Muscle layer of colon (tissue), 2 donors: ENCODE measurements at regions not wholly inside any gene's neighbourhood (a gene's known extent, or its start where the extent isn't known, plus 50 kb on each side); places are given as distances from the start of the nearest gene placed in this dataset.
"Not testable (repeated sequence)": the region's sequence is repeated elsewhere in the genome, so short reads cannot be mapped to it uniquely, and the experiment has no call there.

Experiments used
- H3K27ac ChIP-seq: one replicate; pipeline ENCODE4 v1.7.0; 2013; ENCODE audit warnings: low read depth, mild to moderate bottlenecking, low read length, moderate library complexity
- H3K27me3 ChIP-seq, 2 donors: one replicate each; pipeline ENCODE4 v1.7.0; 2013; ENCODE audit warnings: low read length in 2 of 2, mild to moderate bottlenecking in 2 of 2; ENCODE audit not compliant: insufficient read depth in 2 of 2, control insufficient read depth in 1 of 2
- H3K36me3 ChIP-seq: one replicate; pipeline ENCODE4 v1.7.0; 2013; ENCODE audit warnings: mild to moderate bottlenecking, low read length; ENCODE audit not compliant: insufficient read depth
- H3K4me1 ChIP-seq: one replicate; pipeline ENCODE4 v1.7.0; 2013; ENCODE audit warnings: mild to moderate bottlenecking, low read length; ENCODE audit not compliant: insufficient read depth
- H3K4me3 ChIP-seq, 2 donors: one replicate each; pipeline ENCODE4 v1.7.0; 2013; ENCODE audit warnings: low read length in 2 of 2, low read depth in 1 of 2, mild to moderate bottlenecking in 1 of 2, moderate library complexity in 1 of 2
- H3K9ac ChIP-seq: one replicate; pipeline ENCODE4 v1.7.0; 2013; ENCODE audit warnings: low read length
- H3K9me3 ChIP-seq: one replicate; pipeline ENCODE4 v1.7.0; 2013; ENCODE audit warnings: mild to moderate bottlenecking, low read length
- donor health status: abdominal sarcoma.
- donor health status: Adenocarcinoma of cecum.

DNA sequence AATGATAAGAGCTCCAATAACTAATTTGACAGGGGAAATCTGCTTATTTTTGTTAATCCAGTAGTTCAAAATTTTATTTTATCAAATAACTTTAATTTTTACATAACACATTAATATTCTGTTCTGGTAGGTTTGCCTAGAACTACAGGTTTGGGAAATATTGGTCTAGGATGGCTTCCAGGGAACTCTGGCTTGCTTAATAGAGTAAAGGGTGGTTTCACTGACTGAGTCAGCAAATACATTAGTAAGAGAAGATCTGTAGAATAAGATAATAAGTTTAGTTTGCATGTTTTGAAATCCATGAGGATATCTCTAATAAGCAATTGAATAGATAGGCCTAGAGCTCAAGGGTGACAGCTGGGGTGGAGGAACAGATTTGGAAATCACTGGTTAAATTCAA, 500.7 kb downstream of the ZNF674 start:
- H3K27ac ChIP-seq: no peak overlapping the region
- no peak overlapping the region for H3K4me3 ChIP-seq
- peaks cover 6% of the 10 kb centered on the region for H3K9me3 ChIP-seq
- H3K4me1 ChIP-seq: no peaks in the 10 kb centered on the region
- no peak overlapping the region for H3K9ac ChIP-seq
- peaks cover 0 to 3% of the 10 kb centered on the region in 2 donors for H3K27me3 ChIP-seq
- H3K36me3 ChIP-seq: no peaks in the 10 kb centered on the region

DNA sequence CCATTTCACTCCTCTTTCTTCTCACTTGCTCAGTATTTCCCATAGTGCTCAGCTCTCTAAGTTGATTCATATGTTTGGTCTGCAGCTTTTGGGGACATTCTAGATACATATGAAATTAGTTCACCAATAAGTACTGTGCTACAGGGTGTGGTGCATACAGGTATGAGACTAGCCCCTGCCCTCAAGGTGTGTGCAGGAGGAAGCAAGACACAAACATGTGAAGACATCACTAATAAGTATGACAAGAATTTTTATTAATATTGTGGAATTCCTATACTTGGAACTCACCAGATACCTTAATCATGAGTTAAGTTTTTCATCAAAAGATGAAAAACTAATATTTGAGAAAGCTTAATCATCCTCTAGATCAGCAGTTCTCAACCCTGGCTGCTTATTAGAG, 505.2 kb downstream of the ZNF674 start:
- Histone ChIP-seq H3K36me3 (no peaks in the 10 kb centered on the region), H3K27me3 (peaks cover 0 to 3% of the 10 kb centered on the region in 2 donors), H3K4me1 (no peaks in the 10 kb centered on the region), H3K9ac (no peak overlapping the region), H3K4me3 (no peak overlapping the region), H3K27ac (no peak overlapping the region), H3K9me3 (peaks cover 6% of the 10 kb centered on the region)

DNA sequence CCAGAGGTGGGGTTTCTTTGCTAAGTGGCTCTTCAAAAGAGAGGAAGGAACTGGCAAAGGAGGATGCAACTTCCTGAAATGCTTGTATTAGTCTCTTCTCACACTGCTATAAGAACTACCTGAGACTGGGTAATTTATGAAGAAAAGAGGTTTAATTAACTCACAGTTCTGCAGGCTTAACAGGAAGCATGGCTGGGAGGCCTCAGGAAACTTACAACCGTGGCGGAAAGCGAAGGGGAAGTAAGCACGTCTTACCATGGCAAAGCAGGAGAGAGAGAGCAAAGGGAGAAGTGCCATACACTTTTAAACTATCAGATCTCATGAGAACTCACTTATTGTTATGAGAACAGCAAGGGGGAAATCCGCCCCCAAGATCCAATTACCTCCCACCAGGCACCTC, 505.7 kb downstream of the ZNF674 start:
- Histone ChIP-seq H3K9me3 (peaks cover 6% of the 10 kb centered on the region), H3K27ac (no peak overlapping the region), H3K9ac (no peak overlapping the region), H3K4me1 (no peaks in the 10 kb centered on the region), H3K4me3 (no peak overlapping the region), H3K36me3 (no peaks in the 10 kb centered on the region), H3K27me3 (peaks cover 0 to 3% of the 10 kb centered on the region in 2 donors)

DNA sequence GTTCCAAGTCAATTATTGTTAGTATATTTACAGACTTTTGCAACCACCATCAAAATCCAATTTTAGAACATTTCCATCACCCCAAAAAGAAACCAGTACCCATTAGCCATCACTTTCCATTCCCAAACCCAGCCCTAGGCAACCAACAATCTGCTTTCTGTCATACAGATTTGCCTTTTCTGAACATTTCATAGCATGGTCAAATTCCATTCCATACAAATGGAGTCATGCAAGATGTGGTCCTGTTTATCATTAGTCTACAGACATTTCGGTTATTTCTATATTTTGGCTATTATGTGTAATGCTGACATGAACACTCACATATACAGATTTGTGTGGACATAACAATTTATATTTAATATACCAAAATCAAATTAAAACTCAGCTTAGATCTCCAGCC, 508.7 kb downstream of the ZNF674 start:
- Histone ChIP-seq H3K9me3 (peaks cover 6% of the 10 kb centered on the region), H3K27ac (no peak overlapping the region), H3K27me3 (peaks cover 0 to 3% of the 10 kb centered on the region in 2 donors), H3K9ac (no peak overlapping the region), H3K4me3 (no peak overlapping the region), H3K36me3 (no peaks in the 10 kb centered on the region), H3K4me1 (no peaks in the 10 kb centered on the region)

DNA sequence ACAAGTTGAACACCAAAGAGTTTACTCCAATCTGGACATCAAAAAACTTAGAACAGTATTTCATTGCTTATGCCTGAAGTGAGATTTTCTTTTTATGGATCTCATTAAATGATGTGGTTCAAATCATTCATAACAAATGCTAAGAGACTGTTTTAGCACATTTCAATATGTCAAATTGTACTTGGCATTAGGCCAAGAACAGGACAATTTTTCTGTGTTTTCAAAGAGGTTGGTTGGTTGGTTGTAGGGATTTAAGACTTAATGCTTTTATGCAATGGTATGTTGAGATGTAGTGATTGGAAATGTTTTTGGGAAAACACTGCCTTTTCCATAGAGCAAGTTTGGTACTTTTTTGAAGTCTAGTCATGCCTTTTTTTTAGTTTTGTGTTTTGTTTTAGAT, 510.4 kb downstream of the ZNF674 start:
- Histone ChIP-seq H3K27ac (no peak overlapping the region), H3K27me3 (no peaks in the 10 kb centered on the region), H3K9me3 (no peaks in the 10 kb centered on the region), H3K9ac (no peak overlapping the region), H3K4me3 (no peak overlapping the region), H3K36me3 (no peaks in the 10 kb centered on the region), H3K4me1 (no peaks in the 10 kb centered on the region)

DNA sequence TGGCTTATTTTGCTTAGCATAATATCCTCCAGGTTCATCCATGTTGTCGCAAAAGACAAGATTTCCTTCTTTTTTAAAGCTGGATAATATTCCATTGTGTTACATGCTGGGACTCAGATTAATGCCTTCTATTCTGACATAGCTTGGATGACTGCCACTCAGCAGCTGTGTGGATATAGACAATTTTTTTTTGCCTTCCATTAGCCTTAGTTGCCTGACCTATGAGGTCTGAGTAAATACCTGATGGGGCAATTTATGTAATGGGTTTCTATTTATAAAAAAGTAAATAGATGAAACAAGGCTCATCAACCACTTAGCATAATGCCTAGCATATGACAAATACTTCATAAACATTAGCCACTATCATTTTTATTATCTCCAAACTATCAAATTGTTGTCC, 515.4 kb downstream of the ZNF674 start:
- Histone ChIP-seq H3K27ac (no peak overlapping the region), H3K4me1 (no peaks in the 10 kb centered on the region), H3K9ac (no peak overlapping the region), H3K27me3 (no peaks in the 10 kb centered on the region), H3K36me3 (no peaks in the 10 kb centered on the region), H3K9me3 (peaks cover 1% of the 10 kb centered on the region), H3K4me3 (no peak overlapping the region)

DNA sequence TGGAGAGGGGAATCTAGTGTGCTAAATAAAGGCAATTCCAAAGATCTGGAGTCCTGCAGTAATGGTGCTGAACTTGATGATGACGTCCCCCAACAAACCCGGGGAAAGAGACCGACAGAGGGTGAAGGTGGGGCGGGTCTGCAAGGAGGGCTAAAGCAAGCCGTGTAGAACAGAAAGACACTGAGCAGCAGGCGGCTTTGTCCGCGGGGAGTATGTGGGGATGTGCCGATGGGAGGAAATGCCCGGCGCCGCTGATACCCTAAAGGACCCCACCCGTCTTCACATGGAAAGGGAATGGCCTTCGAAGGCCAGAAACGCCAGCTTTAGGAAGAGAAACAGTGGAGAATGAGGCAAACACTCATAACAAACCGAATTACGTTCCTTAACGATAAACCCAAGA, 528.9 kb downstream of the ZNF674 start:
- H3K4me1 ChIP-seq: no peaks in the 10 kb centered on the region
- no peak overlapping the region for H3K27ac ChIP-seq
- no peaks in the 10 kb centered on the region for H3K9me3 ChIP-seq
- H3K36me3 ChIP-seq: no peaks in the 10 kb centered on the region
- H3K4me3 ChIP-seq: no peak overlapping the region
- no peak overlapping the region for H3K9ac ChIP-seq
- peaks cover 0 to 3% of the 10 kb centered on the region in 2 donors for H3K27me3 ChIP-seq

DNA sequence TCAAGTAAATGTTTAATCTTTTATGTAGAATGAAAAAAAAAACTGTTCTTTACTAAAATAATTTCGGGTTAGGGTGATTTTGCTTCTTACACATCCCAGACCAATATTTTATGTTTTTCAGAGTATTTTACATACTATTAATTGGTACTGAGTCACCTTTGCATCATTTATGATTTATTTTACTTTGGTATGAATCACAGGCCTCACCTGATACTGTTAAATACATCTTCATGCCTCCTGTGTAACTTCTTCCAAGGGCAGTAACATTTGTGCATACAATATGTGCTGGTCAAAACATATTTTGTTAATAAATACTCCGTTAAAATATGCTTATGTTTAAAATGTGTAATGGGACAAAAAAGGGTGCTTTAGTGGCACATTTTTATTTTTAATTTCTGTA, 529.6 kb downstream of the ZNF674 start:
- Histone ChIP-seq H3K36me3 (no peaks in the 10 kb centered on the region), H3K9me3 (no peaks in the 10 kb centered on the region), H3K9ac (no peak overlapping the region), H3K27ac (no peak overlapping the region), H3K4me1 (no peaks in the 10 kb centered on the region), H3K4me3 (no peak overlapping the region), H3K27me3 (peaks cover 0 to 3% of the 10 kb centered on the region in 2 donors)

DNA sequence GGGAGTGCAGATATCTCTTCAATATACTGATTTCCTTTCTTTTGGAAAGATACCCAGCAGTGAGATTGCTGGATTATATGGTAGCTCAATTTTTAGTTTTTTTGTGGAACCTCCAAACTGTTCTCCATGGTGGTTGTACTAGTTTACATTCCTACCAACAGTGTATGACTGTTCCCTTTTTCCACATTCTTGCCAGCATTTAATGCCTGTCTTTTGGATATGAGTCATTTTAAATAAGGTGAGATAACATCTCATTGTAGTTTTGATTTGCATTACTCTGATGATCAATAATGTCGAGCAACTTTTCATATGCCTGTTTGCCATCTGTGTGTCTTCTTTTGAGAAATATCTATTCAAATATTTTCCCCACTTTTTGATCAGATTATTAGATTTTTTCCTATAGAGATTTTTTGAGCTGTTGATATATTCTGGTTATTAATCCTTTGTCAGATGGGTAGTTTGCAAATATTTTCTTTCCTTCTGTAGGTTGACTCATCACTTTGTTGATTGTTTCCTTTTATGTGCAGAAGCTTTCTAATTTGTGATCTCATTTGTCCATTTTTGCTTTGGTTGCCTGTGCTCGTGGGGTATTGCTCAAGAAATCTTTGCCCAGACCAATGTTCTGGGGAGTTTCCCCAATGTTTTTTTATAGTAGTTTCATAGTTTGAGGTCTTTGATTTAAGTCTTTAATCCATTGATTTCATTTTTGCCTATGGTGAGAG, 552.7 kb downstream of the ZNF674 start:
- no peak overlapping the region for H3K27ac ChIP-seq
- peaks cover 7% of the 10 kb centered on the region for H3K9me3 ChIP-seq
- H3K36me3 ChIP-seq: no peaks in the 10 kb centered on the region
- H3K27me3 ChIP-seq: no peaks in the 10 kb centered on the region
- no peak overlapping the region for H3K9ac ChIP-seq
- H3K4me3 ChIP-seq: no peak overlapping the region
- H3K4me1 ChIP-seq: no peaks in the 10 kb centered on the region

DNA sequence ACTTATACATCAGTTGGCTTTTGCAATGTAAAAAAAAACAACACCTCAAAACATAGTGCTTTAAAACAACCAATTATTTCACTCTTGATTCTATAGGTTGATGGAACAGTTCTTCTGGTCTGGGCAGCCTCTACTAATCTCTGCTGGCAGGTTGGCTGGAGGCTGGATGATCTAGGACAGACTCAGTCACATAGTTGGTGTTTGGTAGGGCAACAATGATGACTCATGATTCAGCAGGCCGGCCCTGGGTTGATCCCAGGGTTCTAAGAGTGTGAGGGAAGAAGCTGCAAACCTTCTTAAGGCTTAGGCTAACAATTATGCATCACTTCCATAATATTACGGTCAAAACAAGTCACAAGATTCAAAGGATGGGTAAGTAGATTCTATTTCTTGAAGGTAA, 558.2 kb downstream of the ZNF674 start:
- H3K9ac ChIP-seq: no peak overlapping the region
- H3K36me3 ChIP-seq: no peaks in the 10 kb centered on the region
- H3K9me3 ChIP-seq: no peaks in the 10 kb centered on the region
- H3K4me3 ChIP-seq: no peak overlapping the region
- no peaks in the 10 kb centered on the region for H3K27me3 ChIP-seq
- H3K4me1 ChIP-seq: no peaks in the 10 kb centered on the region
- H3K27ac ChIP-seq: no peak overlapping the region

DNA sequence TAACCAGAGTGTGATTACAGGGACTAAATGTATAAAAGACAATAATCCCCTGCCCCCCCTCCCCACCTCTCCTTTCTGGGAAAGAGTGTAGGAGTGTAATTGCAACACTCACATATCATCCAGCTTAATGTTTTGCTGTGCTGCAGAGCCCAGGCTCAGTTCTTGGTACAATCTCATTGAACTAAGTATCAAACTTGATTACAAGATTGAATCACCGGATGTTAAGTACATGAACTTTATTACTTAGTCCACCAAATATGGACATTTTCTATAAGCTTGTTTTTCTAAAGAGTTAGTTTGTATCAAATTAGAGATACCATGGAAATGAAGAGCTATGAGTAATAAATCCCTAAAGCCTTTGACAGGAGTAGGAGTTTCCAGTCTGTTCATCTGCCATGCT, 559.1 kb downstream of the ZNF674 start:
- no peaks in the 10 kb centered on the region for H3K9me3 ChIP-seq
- no peaks in the 10 kb centered on the region for H3K36me3 ChIP-seq
- no peaks in the 10 kb centered on the region for H3K4me1 ChIP-seq
- H3K27ac ChIP-seq: no peak overlapping the region
- no peaks in the 10 kb centered on the region for H3K27me3 ChIP-seq
- H3K4me3 ChIP-seq: no peak overlapping the region
- no peak overlapping the region for H3K9ac ChIP-seq

DNA sequence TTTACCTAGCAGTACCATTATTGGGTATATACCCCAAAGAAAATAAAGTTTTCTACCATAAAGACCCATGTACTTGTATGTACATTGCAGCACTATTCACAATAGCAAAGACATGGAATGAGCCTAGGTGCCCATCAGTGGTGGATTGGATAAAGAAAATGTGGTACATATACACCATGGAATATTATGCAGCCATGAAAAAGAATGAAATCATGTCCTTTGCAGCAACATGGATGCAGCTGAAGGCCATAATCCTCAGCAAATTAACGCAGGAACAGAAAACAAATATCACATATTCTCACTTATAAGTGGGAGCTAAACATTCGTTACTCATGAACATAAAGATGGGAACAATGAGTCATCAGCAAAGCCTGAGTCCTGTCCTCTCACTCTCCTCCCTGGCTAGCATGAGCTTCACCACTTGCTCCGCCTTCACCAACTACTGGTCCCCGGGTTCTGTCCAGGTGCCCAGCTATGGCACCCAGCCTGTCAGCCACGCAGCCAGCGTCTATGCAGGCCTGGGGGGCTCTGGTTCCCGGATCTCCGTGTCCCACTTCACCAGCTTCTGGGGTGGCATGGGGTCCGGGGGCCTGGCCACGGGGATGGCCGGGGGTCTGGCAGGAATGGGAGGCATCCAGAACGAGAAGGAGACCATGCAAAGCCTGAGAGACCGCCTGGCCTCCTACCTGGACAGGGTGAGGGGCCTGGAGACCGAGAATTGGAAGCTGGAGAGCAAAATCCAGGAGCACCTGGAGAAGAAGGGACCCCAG, 562.1 kb downstream of the ZNF674 start:
- not testable (repeated sequence) for H3K27me3 ChIP-seq, H3K9me3 ChIP-seq, H3K4me1 ChIP-seq, H3K27ac ChIP-seq, H3K9ac ChIP-seq, H3K36me3 ChIP-seq, H3K4me3 ChIP-seq
